ENCODE measurements at regions not wholly inside any gene's neighbourhood (a gene's known extent, or its start where the extent isn't known, plus 50 kb on each side); places are given as distances from the start of the nearest gene placed in this dataset.

- no peaks in the 10 kb centered on the region for H3K27me3 Mint-ChIP-seq (ENCODE audit: low read depth)
- TF ChIP-seq ZNF532 (CRISPR knock-in tag; IDR thresholded peaks at IDR 0.05; ENCODE audit: borderline replicate concordance): 0 out of 2 replicates have a peak, but pooled peaks have one; percentile 7
- TF ChIP-seq USF2 (CRISPR knock-in tag; IDR thresholded peaks at IDR 0.05): no peak
- peak; percentile 99 for TF ChIP-seq NFE2L1 (CRISPR knock-in tag; IDR thresholded peaks at IDR 0.05)
- TF ChIP-seq ZNF396 (CRISPR knock-in tag; IDR thresholded peaks at IDR 0.05; ENCODE audit: borderline replicate concordance): peak; percentile 7; the same call in 1 of the 2 replicates
- no peak for TF ChIP-seq E2F4 (CRISPR knock-in tag; IDR thresholded peaks at IDR 0.05; ENCODE audit: borderline replicate concordance, low read depth)
- no peak for TF ChIP-seq NR2C2 (CRISPR knock-in tag; IDR thresholded peaks at IDR 0.05)
- peak; percentile 57; the same call in 1 of the 2 replicates for TF ChIP-seq ZNF423 (CRISPR knock-in tag; IDR thresholded peaks at IDR 0.05)
- 0 out of 2 replicates have a peak, but pooled peaks have one; percentile 47 for TF ChIP-seq FOXP4 (CRISPR knock-in tag; IDR thresholded peaks at IDR 0.05)
- peak; percentile 33; the same call in 1 of the 2 replicates for TF ChIP-seq MAX (CRISPR knock-in tag; IDR thresholded peaks at IDR 0.05)
- TF ChIP-seq ZNF416 (CRISPR knock-in tag; IDR thresholded peaks at IDR 0.05): 0 out of 2 replicates have a peak, but pooled peaks have one; percentile 45
- TF ChIP-seq ZBTB43 (CRISPR knock-in tag; IDR thresholded peaks at IDR 0.05): 0 out of 2 replicates have a peak, but pooled peaks have one; percentile 24
- TF ChIP-seq ERG (CRISPR knock-in tag; IDR thresholded peaks at IDR 0.05): 0 out of 2 replicates have a peak, but pooled peaks have one; percentile 39
- peak; percentile 24; the same call in 1 of the 2 replicates for TF ChIP-seq MYBL2 (CRISPR knock-in tag; IDR thresholded peaks at IDR 0.05)
- TF ChIP-seq ZNF671 (CRISPR knock-in tag; IDR thresholded peaks at IDR 0.05): 0 out of 2 replicates have a peak, but pooled peaks have one; percentile 40
- 0 out of 2 replicates have a peak, but pooled peaks have one; percentile 39 for TF ChIP-seq TEAD1 (CRISPR knock-in tag; IDR thresholded peaks at IDR 0.05)
- no peak for TF ChIP-seq JAZF1 (CRISPR knock-in tag; IDR thresholded peaks at IDR 0.05)
- DNase-seq (ENCODE audit: low spot score): peak; percentile 77
- peak overlapping the region; percentile 66 for H3K4me3 Mint-ChIP-seq
- POLR2A ChIA-PET: interaction anchor here (0.6 to 1.7 kb wide), 8 partner anchors 9 to 860 kb away, joined by 3 to 11 read pairs (median 3); partner anchors contain the start of gene PLXDC2
- H3K9me3 Mint-ChIP-seq: peaks cover 56% of the 10 kb centered on the region
- CTCF ChIA-PET: interaction anchor here (0.6 to 1.3 kb wide), 5 partner anchors 245 to 1014 kb away, joined by 3 to 8 read pairs (median 3); no protein-coding TSS in a partner anchor
- peak; percentile 86 for ATAC-seq
- H3K36me3 Mint-ChIP-seq: peaks cover 56% of the 10 kb centered on the region
- H3K4me1 Mint-ChIP-seq: peaks cover 68% of the 10 kb centered on the region
- peak overlapping the region; percentile 99 for H3K27ac Mint-ChIP-seq
These were observed 527.0 kb downstream of the NEBL start for GRCh38 chr10:20369863-20370736.

Measured in WTC11 (cell line).